GM19455 (cell line): ENCODE measurements at regions not wholly inside any gene's neighbourhood (a gene's known extent, or its start where the extent isn't known, plus 50 kb on each side); places are given as distances from the start of the nearest gene placed in this dataset.

Source experiments
- ATAC-seq: cut with Tn5 transposase; IDR thresholded peaks from one replicate; pipeline ENCODE4 v1.9.1; 2021; ENCODE audit not compliant: unreplicated experiment

DNA sequence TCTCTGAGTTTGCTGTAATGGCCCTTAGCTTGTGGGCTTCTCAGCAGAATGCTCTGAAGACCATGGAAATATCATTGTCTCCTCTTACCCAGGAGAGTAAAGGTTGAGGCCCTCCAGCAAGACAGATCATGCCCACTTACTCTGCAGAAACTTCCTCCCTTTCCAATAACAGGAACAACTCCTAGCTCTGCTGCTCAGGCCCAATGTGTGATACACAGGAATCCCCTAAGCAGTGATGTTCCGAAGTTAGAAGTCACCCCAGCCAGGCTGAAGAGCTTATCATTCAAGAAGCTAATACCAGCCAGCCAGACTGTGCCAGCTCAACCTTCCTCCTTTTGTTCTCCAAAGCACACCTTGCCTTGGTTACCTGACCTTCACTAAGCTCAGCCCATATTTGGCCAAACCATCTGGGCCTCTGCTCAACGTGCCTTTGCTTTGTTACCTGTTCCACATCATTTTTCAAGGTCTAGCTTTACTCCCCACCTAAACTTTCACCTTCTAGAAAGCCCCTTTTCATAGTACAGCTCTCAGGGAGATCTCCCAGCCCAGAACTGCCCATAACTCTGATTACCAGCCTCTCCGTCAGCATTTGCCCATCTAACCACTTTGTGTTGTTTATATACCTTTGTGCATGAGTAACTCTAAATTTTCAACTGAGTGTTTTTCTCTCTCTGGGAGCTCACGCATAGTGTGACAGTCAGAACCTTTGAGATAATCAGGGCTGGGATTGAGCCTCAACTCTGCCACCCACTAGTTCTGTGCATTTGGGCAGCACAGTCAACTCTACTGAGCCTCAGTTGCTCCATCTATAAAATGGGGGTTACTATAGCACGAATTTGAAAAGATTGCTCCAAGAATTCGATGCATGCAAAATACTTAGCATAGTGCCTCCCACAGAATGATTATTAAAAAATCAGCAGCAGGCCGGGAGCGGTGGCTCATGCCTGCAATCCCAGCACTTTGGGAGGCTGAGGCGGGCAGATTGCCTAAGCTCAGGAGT lies 107.6 kb upstream of the CPEB4 start:
- ATAC-seq: no peak

DNA sequence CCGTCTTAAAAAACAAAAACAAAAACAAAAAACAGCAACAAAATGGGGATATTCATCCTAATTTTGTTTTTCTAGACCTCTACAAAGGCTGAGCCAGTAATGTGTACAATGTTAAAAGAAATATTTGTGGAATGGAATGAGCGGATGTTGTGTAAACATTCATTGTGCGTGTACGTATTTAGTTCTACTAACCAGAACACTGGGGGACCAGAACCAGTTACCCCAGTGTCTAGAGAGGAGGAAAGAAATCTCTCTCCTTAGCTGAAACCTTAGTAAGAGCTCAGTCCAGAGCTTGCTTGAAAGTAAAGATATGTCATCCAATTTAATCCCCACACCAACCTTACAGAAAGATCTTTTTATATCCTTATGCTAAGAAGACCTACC lies 106.7 kb upstream of the CPEB4 start:
- no peak for ATAC-seq

DNA sequence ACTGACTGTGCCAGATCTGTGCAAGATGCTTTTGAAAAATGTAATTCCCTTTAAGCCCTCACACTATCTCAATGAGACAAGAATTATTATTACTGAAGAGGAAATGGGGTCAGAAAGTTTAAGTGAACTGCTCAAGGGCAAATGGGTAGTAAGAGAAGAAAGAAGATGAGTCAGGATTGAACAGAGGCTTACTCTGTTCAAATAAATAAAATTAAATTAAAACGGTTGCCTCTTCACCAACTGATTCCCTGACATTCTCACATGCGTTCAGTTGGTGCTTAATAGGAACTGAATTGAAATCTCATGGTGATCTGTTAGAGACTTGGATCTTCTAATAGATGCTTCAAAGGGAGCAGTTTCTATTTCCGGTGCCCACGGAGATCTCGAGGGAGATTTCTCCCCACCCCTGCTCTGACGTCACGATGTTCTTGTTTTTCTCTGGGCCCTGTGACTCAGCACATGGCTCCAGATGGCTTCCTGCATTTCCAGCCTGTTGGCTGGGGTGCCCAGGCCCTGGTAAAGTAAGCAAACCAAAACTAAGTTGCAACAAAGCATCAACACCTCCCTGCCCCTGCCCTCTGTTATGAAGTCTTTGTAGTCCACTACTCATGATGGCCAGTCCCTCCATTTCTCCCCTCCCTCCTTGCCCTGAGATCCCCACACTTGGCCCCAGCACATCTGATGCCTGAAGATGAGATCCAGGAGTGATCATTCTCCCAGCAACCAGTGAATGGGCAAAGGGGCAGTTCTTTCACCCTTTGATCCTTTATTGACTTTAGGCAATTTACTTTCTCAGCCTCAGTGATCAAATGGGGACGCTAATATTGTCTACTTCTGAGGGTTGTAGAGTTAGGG lies 106.1 kb upstream of the CPEB4 start:
- no peak for ATAC-seq

DNA sequence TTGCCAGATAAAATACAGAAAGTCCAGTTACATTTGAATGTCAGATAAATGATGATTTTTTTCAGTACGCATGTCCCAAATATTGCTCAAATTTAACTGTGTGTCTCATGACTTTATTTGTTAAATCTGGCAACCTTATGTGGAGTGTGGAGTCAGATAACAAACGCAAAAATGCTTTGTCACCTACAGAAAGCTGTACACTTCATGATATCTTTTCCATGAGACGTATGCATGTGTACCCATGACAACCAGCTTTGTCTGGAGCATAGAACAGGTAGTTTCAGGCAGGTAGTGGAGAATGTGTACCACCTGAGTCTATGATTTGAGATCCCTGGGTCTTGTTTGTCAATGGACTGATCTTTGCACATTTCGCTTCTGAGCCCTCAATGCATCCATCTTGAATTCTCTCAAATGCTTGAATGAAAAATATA lies 105.5 kb upstream of the CPEB4 start:
- ATAC-seq: no peak

DNA sequence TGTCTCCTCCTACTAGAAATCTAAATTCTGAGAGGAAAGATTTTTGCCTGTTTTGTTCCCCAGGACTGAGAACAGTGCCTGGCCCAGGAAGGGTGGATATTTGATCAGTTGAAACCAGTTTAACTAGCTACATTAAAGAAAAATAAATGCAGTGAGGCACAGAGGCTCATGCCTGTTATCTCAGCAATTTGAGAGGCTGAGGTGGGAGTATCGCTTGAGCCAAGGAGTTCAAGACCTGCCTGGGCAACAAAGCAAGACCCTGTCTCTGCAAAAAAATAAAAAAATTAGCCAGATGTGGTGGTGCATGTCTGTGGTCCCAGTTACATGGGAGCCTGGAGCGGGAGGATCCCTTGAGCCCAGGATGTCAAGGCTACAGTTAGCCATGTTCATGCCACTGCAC lies 104.8 kb upstream of the CPEB4 start:
- ATAC-seq: no peak

DNA sequence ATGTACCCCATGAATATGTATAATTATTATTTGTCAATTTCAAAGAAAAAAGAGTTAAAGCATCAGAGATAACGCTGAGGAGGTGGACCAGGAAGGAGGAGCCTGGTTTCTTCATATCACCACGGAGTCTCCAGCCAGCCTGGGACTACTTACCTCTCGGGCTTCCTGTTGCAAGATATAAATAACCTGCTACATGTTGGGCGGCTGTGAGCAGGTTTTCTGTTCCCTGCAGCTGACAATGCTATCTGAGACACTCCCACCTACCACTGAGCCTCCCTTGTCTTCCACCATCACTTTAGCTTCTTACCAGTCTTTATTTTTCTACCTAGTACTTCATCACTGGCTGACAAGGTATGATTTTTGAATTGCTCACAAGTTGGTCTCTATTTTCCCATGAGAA lies 102.7 kb upstream of the CPEB4 start:
- no peak for ATAC-seq

DNA sequence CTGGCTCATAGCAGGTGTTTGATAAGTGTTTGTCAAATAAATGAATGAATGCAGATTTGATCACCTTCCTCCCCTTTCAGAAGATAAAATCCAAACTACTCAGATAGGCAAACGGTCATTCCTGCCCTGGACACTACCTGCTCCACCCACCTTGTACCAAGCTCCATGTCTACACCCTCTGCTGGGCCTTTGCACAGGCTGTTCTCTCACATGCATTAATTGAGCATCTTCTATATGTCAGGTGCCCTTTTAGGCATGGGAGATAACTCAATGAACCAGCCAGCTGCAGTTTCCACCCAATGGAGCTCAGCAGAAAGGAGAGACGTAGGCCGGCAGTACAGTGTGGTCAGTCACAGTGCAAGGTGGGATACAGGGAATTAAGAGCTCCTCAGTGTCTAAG lies 102.3 kb upstream of the CPEB4 start:
- ATAC-seq: no peak

DNA sequence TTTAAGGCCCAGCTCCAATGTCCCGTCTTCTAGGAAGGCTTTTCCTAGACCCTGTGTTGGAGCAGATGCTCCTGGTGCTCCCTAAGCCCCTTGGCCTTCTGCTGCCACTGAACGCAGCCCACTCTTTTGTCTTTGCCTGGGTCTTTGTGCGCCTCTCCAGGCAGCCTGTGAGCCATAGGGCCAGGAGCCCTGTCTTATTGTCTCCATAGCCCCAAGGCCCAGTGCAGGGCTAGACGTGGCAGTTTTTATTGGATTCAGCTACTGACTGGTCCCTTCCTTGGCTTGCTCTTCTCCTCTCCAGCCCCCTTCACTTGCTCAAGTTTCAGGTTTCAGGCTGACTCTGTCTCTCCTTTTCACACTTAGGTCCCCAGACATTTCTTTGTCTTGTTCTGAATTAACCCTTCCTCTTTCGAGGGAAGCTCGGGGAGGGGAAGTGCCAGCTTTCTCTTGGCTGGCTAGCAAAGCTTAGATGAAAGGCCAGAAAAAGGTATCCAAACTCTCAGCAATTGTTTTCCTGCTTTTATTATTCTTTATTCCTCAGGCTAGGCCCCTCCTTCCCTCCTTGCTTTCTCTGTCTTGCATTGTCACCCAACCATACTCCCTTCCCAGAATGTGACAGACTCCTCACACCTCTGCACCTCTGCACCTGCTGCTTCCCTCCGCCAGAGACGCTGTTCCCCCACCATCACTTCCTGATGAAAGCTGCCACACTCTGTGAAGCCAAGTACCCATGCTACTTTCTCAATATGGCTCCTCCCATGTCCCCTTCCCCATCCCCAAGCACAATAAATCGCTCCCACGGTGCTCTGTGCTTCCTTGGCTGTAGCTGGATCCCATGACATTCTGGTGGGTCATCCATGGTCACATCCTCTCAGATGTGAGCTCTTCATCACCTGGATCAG lies 101.6 kb upstream of the CPEB4 start:
- peak; percentile 57 for ATAC-seq

DNA sequence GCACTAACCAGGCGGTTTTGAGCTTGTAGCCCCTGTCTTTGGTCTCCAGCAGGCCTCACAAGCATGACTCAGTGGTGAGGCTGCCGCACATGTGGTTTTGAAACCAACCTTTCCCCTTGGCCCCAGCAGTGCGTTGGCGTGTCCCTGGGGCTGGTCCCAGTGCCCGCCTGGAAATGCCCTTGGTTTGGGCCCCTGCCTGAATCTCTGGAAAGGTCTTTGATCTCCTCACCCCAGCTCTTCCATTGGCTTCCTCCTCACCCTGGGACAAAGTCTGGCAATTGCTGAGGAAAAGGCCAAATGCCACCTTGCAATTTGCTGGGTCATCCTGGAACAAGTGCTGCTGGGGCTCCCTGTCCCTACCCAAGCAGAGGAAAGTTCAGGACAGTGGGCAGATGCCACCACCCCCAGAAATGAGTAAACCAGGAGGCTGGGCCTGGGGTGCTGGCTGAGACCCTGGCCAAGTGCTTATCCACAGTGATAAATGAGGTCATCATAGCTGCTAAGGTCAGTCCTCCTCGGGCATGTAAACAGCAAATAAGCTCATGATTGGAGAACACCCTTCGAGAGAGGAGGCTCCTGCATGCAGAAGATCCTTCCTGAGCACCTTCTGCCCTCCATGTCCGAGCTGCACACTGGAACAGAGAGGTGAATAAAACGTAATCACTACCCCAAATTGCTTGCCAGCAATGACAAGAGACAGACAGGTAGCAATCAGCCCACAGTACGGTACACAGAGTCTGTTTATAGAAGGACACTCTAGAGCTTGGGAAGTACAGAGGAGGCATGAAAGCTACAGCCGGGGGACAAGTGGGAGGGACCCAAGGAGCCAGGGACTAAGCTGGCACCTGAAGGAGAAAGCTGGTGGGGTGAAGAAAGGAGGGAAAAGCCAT lies 98.9 kb upstream of the CPEB4 start:
- no peak for ATAC-seq

DNA sequence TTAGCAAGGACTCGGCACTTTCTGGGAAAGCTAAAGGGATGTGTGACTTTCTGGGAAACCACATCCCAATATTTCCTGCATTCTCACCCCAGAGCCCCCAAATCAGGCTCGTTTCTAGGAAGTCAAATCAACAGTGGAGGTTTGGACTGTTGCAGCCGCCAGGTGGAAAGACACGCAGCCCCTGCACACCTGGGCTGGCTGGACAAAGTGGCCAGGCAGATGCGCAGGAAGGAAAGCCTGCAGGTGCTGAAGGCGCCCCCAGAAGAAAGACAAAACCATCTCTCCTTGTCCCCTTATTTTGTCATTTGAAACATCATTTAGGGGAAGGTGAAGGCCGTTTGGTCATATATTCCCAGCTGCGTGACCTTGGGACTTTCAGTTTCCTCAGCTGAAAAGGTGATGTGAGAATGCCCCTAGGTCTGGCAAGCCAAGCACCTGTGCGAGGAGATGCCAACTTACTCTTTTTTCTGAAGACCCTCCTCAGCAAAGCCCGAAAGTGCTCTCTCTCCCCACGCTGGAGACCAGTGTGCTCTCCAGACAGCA lies 97.9 kb upstream of the CPEB4 start:
- no peak for ATAC-seq

DNA sequence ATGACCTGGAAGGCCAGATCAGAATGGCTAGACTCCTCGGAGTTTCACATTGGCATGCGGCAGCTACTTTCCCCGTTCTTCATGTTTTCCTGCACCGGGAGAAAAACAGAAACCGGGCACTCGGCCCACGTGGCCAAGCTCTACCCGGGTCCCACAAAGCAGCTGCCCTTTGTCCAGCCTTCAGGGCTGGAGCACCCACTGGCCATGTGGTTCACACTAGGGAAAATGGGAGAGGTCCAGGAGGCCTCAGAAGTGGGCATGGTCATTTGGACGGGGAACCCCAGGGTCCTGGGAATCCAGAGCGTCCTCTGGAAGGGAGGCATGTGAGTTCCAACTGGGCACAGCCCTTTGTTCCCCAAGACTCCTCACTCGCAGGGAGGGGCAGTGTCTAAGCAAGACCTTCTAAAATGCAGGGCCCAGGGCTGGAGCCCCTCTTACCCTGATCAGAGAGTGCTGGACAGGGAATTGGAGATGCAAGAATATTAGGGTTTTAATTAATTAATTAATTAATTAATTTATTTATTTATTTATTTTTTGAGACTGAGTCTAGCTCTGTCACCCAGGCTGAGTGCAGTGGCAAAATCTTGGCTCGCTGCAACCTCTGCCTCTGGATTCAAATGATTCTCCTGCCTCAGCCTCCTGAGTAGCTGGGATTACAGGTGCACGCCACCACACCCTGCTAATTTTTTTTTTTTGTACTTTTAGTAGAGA lies 97.2 kb upstream of the CPEB4 start:
- ATAC-seq: no peak

DNA sequence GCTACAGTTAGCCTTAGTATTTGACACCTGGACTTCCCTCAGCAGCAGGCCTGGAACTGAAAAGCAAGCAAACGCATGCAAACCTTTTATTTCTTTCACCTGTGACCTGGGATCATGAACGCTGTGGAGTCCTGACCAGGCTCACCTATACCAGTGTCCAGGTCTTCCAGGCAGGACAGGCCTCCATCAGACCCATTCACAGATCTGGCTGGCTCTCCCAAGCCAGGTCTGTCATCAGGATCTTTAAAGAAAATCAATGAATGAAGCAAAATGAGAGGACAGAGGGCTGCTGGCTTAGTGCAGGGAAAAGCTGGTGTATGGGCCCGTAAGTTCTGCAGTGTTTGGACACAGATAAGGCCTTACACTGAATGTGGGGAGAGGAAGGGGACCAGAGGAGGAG lies 96.3 kb upstream of the CPEB4 start:
- ATAC-seq: no peak

DNA sequence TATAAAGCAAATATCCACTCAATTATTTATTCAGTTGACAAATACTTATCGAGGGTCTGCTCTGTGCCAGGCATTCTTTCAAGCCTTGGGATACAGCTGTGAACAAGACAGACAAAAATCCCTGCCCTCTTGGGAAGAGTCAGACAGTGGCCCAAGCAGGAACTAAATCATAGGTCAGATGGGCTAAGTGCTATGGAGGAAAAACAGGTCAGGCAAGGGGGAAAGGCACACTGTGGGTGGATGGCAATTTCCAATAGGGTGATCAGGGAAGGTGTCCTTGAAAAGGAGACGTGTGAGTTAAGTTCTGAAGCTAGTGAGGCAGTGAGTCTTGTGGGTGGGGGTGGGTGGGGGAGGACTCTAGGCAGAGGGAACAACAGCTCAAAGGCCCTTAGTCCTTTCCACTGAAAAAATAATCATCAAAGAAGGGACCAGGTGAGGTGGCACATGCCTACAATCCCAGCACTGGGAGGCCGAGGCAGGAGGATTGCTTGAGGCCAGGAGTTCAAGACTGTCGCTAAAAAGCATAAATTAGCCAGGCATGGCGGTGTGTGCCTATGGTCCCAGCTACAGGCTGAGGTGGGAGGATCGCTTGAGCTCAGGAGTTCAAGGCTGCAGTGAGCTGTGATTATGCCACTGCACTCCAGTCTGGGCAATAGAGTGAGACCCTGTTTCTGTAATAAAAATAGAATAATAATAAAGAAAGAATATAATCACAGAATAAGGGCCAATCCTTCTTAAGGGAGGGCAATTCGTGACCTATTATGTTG lies 95.2 kb upstream of the CPEB4 start:
- ATAC-seq: no peak

DNA sequence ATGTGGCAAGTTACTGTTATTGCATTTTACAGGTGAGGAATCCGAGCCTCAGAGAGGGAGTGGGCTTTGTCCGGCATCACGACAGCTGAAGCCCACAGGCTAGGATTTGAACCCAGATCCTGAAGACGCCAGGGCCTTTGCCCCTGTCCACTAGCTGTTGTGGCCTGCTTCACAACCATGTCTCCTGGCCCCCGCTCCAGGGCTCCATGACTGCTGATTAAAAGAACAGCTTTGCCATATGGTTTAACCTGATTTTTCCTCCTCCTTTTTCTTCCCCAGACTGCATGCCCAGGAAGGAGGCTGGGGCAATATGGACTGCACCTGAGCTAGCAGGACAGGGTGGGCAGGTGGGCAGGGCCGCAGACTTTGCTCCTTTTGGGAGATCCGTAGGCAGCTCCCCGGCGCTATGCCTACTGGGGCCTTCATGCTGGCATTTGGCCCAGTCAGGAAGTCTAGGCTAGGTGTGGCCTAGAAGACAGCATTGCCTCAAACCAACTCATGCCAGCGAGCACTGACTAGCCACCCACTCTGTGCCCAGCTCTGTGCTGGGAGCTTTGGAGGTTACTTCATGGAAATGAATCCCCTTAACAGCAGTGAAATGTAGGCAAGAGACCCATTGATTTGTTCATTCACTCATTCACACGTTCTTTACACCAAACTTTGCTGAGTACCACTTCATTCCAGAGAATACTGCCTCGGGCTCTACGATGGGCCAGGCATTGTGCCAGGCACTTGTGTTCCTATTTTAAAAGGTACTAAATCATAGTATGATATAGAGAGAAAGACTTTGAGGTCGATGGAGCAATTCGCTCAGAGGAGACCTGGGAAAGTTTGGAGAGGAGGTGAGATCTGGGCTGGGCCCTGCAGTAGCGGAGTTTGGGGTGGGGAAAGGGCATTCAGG lies 94.3 kb upstream of the CPEB4 start:
- ATAC-seq: no peak

DNA sequence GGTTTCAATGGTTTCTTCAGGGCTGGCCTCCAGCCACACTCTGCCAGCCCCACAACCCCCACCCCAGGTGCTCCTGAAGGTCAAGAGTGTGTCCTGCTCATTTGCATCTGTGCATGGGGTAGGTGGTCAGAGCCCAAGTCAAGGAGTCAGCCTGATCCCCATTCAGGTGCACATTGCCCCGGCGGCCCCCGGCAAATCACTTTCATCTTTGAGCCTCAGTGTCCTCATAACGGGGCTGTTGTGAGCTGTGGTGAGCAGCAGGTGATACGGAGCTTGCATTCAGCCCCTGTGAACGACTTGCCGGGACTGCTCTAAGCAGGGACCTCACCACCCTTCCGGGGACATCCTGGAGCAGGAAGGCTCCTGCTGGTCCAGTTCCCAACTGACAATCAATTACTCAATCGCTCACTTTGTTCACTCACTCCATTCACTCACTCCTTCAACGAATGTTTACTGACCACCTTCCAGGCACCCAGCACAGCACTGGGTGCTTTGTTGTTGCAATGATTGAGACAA lies 93.2 kb upstream of the CPEB4 start:
- no peak for ATAC-seq

DNA sequence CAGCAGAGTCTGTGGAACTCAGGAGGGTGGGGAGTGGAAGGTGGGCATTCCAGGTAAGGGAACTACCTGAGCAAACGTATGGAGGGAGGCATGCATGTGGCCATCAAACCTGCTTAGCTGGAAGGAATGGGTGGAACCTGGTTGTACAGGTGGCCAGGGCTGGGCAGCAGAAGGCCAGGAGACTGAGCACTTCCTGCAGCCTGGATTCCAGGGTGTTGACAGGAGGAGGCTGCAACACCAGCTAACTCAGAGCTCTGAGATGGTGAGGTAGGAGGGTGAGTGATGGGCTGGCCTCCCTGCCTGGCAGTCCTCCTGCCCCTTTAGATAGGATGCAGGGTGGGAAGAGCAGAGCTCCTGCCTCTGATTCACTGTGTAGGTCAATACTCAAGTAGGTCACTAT lies 92.5 kb upstream of the CPEB4 start:
- no peak for ATAC-seq
